Parathyroid adenoma (tissue), 2 donors: ENCODE measurements at regions not wholly inside any gene's neighbourhood (a gene's known extent, or its start where the extent isn't known, plus 50 kb on each side); places are given as distances from the start of the nearest gene placed in this dataset.

Source experiments
- H2AFZ ChIP-seq: fragments of 300-600 bp; sonication (generic); one replicate; pipeline ENCODE4 v1.7.0; 2017; ENCODE audit warnings: antibody characterized with exemption, mild to moderate bottlenecking
- H3K27ac ChIP-seq: fragments of 300-600 bp; sonication (generic); one replicate; pipeline ENCODE4 v1.7.0; 2017
- H3K27me3 ChIP-seq: fragments of 300-600 bp; sonication (generic); one replicate; pipeline ENCODE4 v1.7.0; 2017; ENCODE audit warnings: low read length; ENCODE audit not compliant: control insufficient read depth, insufficient read depth
- H3K36me3 ChIP-seq: fragments of 300-600 bp; sonication (generic); one replicate; pipeline ENCODE4 v1.7.0; 2017; ENCODE audit warnings: low read length; ENCODE audit not compliant: control insufficient read depth, insufficient read depth
- H3K4me1 ChIP-seq: fragments of 300-600 bp; sonication (generic); one replicate; pipeline ENCODE4 v1.7.0; 2017; ENCODE audit warnings: control low read depth
- H3K4me2 ChIP-seq: fragments of 300-600 bp; sonication (generic); one replicate; pipeline ENCODE4 v1.7.0; 2017; ENCODE audit warnings: low read length
- H3K4me3 ChIP-seq: fragments of 300-600 bp; sonication (generic); one replicate; pipeline ENCODE4 v1.7.0; 2017; ENCODE audit warnings: low read depth, low read length
- H3K79me2 ChIP-seq: fragments of 300-600 bp; sonication (generic); one replicate; pipeline ENCODE4 v1.7.0; 2017; ENCODE audit warnings: control low read depth
- H3K9ac ChIP-seq: fragments of 300-600 bp; sonication (generic); one replicate; pipeline ENCODE4 v1.7.0; 2017; ENCODE audit warnings: mild to moderate bottlenecking
- H3K9me3 ChIP-seq: fragments of 300-600 bp; sonication (generic); one replicate; pipeline ENCODE4 v1.7.0; 2017; ENCODE audit warnings: low read length; ENCODE audit not compliant: control insufficient read depth
- CTCF ChIP-seq: fragments of 300-600 bp; sonication (generic); IDR thresholded peaks from one replicate; pipeline ENCODE4 v1.7.0; 2017; ENCODE audit warnings: antibody characterized with exemption, mild to moderate bottlenecking
- donor health status: primary hyperparathyroidism.

GRCh38 chr3:109713288-109713687 lies 375.9 kb upstream of the DPPA4 start:
- no peak for TF ChIP-seq CTCF
- Histone ChIP-seq H3K27ac (no peak overlapping the region), H3K27me3 (no peaks in the 10 kb centered on the region), H2AFZ (no peak overlapping the region), H3K9me3 (no peaks in the 10 kb centered on the region), H3K4me2 (no peak overlapping the region), H3K4me1 (no peaks in the 10 kb centered on the region), H3K36me3 (no peaks in the 10 kb centered on the region), H3K9ac (no peak overlapping the region), H3K4me3 (no peak overlapping the region), H3K79me2 (no peaks in the 10 kb centered on the region)

GRCh38 chr3:109715707-109716106 lies 378.4 kb upstream of the DPPA4 start:
- Histone ChIP-seq H3K9me3 (no peaks in the 10 kb centered on the region), H2AFZ (no peak overlapping the region), H3K4me3 (no peak overlapping the region), H3K27me3 (no peaks in the 10 kb centered on the region), H3K27ac (no peak overlapping the region), H3K4me2 (no peak overlapping the region), H3K9ac (no peak overlapping the region), H3K36me3 (no peaks in the 10 kb centered on the region), H3K4me1 (no peaks in the 10 kb centered on the region), H3K79me2 (no peaks in the 10 kb centered on the region)
- no peak for TF ChIP-seq CTCF

GRCh38 chr3:109718850-109719249 lies 381.5 kb upstream of the DPPA4 start:
- Histone ChIP-seq H3K9me3 (no peaks in the 10 kb centered on the region), H3K27me3 (no peaks in the 10 kb centered on the region), H3K4me1 (no peaks in the 10 kb centered on the region), H3K27ac (no peak overlapping the region), H3K9ac (no peak overlapping the region), H3K79me2 (no peaks in the 10 kb centered on the region), H3K36me3 (no peaks in the 10 kb centered on the region), H3K4me2 (no peak overlapping the region), H3K4me3 (no peak overlapping the region), H2AFZ (no peak overlapping the region)
- no peak for TF ChIP-seq CTCF

DNA sequence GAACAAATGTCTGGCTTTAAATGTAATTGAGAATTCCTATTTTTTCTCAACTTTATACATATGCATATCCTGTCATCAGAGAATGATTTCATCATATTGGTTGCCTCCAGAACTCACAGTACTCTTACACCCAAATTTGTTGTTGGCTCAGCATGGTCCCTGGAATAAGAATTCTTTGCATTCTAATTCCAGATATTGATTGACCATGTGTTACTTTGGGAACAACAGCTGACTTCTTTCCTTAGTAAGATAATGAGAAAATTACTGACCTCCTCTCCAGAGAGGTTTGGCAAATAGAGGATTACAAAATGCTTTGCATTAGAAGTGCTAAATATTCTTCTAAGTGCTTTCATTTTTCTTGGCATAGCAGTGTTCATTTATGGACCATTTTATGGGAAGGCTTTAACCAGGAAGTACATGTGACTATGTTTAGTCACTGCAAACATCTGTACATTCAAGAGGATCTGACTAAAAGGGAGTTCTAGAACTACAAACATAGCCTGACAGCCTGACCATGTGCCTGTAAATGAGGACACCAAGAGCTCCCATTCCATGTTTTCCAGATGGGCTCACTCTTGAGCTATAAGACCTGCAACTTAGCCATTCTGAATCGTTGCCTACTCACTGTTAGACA lies 391.6 kb upstream of the DPPA4 start:
- Histone ChIP-seq H3K36me3 (no peaks in the 10 kb centered on the region), H3K27ac (no peak overlapping the region), H3K79me2 (no peaks in the 10 kb centered on the region), H3K4me3 (no peak overlapping the region), H3K4me2 (no peak overlapping the region), H3K4me1 (no peaks in the 10 kb centered on the region), H3K27me3 (no peaks in the 10 kb centered on the region), H2AFZ (no peak overlapping the region), H3K9me3 (no peaks in the 10 kb centered on the region), H3K9ac (no peak overlapping the region)
- TF ChIP-seq CTCF: no peak
